NT2/D1 (cell line): ENCODE measurements at regions not wholly inside any gene's neighbourhood (a gene's known extent, or its start where the extent isn't known, plus 50 kb on each side); places are given as distances from the start of the nearest gene placed in this dataset.

Source experiments
- SUZ12 ChIP-seq: IDR thresholded peaks from 2 replicates; pipeline ENCODE4 v1.6.1; 2011; ENCODE audit not compliant: insufficient read length, insufficient read depth; ENCODE audit errors: extremely low read depth
- YY1 ChIP-seq: IDR thresholded peaks from 2 replicates; pipeline ENCODE4 v1.6.1; 2011; ENCODE audit not compliant: insufficient read length, insufficient read depth
- ZNF274 ChIP-seq: IDR thresholded peaks from 2 replicates; pipeline ENCODE4 v1.6.1; 2011; ENCODE audit warnings: mild to moderate bottlenecking, low read depth, low read length

GRCh38 chr6:128597956-128598355 is 77.6 kb upstream of the PTPRK start:
- TF ChIP-seq ZNF274 = no peak
- no peak for TF ChIP-seq YY1
- no peak for TF ChIP-seq SUZ12
